ENCODE measurements at regions not wholly inside any gene's neighbourhood (a gene's known extent, or its start where the extent isn't known, plus 50 kb on each side); places are given as distances from the start of the nearest gene placed in this dataset.
"Not testable (repeated sequence)": the region's sequence is repeated elsewhere in the genome, so short reads cannot be mapped to it uniquely, and the experiment has no call there.

GRCh38 chr9:39463696-39464095 is 108.2 kb downstream of the SPATA31A1 start:
- not testable (repeated sequence) for DNase-seq (ENCODE audit: low read depth)

- DNase-seq (ENCODE audit: low read depth) = peak; percentile 68
Observed at GRCh38 chr9:39464122-39464777, 108.8 kb downstream of the SPATA31A1 start.

- DNase-seq (ENCODE audit: low read depth) = not testable (repeated sequence)
Observed at GRCh38 chr9:39474499-39474898, 119.0 kb downstream of the SPATA31A1 start.

- not testable (repeated sequence) for DNase-seq (ENCODE audit: low read depth)
Observed at GRCh38 chr9:39483073-39483472, 127.6 kb downstream of the SPATA31A1 start.

GRCh38 chr9:39483880-39484279 is 128.4 kb downstream of the SPATA31A1 start:
- not testable (repeated sequence) for DNase-seq (ENCODE audit: low read depth)

GRCh38 chr9:39484292-39484691 is 128.8 kb downstream of the SPATA31A1 start:
- DNase-seq (ENCODE audit: low read depth) = not testable (repeated sequence)

GRCh38 chr9:39487477-39487876 is 132.0 kb downstream of the SPATA31A1 start:
- DNase-seq (ENCODE audit: low read depth) = not testable (repeated sequence)

GRCh38 chr9:39496248-39496647 is 140.8 kb downstream of the SPATA31A1 start:
- DNase-seq (ENCODE audit: low read depth) = not testable (repeated sequence)

- DNase-seq (ENCODE audit: low read depth) = not testable (repeated sequence)
Observed at GRCh38 chr9:39503178-39503577, 147.7 kb downstream of the SPATA31A1 start.

GRCh38 chr9:39527387-39528029 is 172.0 kb downstream of the SPATA31A1 start:
- not testable (repeated sequence) for DNase-seq (ENCODE audit: low read depth)

- DNase-seq (ENCODE audit: low read depth) = not testable (repeated sequence)
Observed at GRCh38 chr9:39532597-39532996, 177.1 kb downstream of the SPATA31A1 start.

- not testable (repeated sequence) for DNase-seq (ENCODE audit: low read depth)
Observed at GRCh38 chr9:39533001-39533762, 177.7 kb downstream of the SPATA31A1 start.

- DNase-seq (ENCODE audit: low read depth) = not testable (repeated sequence)
Observed at GRCh38 chr9:39533763-39534548, 178.5 kb downstream of the SPATA31A1 start.

GRCh38 chr9:39534897-39535296 is 179.4 kb downstream of the SPATA31A1 start:
- not testable (repeated sequence) for DNase-seq (ENCODE audit: low read depth)

GRCh38 chr9:39542157-39542556 is 186.7 kb downstream of the SPATA31A1 start:
- not testable (repeated sequence) for DNase-seq (ENCODE audit: low read depth)

- not testable (repeated sequence) for DNase-seq (ENCODE audit: low read depth)
Observed at GRCh38 chr9:39545079-39545478, 189.6 kb downstream of the SPATA31A1 start.

- not testable (repeated sequence) for DNase-seq (ENCODE audit: low read depth)
Observed at GRCh38 chr9:39550573-39550972, 195.1 kb downstream of the SPATA31A1 start.

GRCh38 chr9:39551544-39551943 is 196.1 kb downstream of the SPATA31A1 start:
- DNase-seq (ENCODE audit: low read depth) = not testable (repeated sequence)

GRCh38 chr9:39552242-39552881 is 196.9 kb downstream of the SPATA31A1 start:
- DNase-seq (ENCODE audit: low read depth) = not testable (repeated sequence)

GRCh38 chr9:39554352-39554751 is 198.9 kb downstream of the SPATA31A1 start:
- not testable (repeated sequence) for DNase-seq (ENCODE audit: low read depth)

GRCh38 chr9:39559384-39559783 is 203.9 kb downstream of the SPATA31A1 start:
- peak; percentile 4 for DNase-seq (ENCODE audit: low read depth)
